Left renal pelvis (tissue), 4 donors: ENCODE measurements at regions not wholly inside any gene's neighbourhood (a gene's known extent, or its start where the extent isn't known, plus 50 kb on each side); places are given as distances from the start of the nearest gene placed in this dataset.
A peak's percentile ranks its signal among the peaks of the same experiment; 100 is the strongest.
"Not testable (repeated sequence)": the region's sequence is repeated elsewhere in the genome, so short reads cannot be mapped to it uniquely, and the experiment has no call there.

Experiments used
- DNase-seq, 4 donors: peaks; one replicate each; pipeline ENCODE4 v3.0.0-alpha.2; 2013; ENCODE audit warnings: low read depth in 4 of 4, low spot score in 3 of 4

DNA sequence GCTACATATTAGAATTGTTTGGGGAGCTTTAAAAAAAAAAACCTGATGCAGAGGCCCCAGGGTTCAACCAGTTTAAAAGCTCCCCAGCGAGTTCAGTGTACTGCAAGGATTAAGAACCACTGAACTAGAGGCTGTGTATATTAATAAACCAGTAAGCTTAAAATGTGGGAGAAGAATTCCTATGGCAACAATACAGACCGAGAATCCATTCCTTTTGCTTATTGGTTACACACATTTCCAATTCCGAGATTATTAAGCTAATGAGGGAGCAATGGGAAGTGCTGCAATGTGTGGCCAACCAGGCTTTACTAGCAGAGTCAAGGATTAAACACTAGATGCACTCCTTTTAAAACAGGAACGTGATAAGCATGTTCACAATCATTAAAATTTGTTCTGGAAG lies 204.4 kb downstream of the TDRD15 start:
- no peak for DNase-seq

DNA sequence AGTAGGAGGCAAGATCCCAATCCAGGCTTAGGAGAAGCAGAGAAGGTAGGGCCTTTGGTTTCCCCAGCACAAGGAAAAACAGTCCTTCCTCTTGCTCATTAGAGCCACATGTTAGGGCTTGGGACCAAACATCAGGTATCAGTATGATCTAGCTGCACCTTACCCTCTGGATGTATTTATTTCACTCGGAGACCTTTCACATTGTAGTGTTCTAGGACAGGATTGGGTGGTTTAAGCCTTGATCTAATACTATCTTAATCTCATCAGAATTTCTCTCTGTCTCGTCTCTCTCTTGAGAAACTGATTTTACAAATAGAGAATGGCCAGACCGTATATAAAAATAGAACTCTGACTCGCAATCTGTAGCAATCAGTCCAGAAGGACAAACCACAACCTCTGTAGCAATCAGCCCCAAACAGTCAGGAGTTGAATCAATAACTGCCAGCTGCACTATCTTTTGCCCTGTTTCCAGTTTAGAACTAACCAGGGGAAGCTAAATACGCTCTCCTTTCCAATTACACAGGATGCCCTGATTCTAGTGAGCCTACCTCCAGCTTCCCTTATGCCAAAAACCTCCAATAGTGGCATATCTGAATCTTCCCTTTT lies 207.1 kb downstream of the TDRD15 start:
- DNase-seq = no peak

DNA sequence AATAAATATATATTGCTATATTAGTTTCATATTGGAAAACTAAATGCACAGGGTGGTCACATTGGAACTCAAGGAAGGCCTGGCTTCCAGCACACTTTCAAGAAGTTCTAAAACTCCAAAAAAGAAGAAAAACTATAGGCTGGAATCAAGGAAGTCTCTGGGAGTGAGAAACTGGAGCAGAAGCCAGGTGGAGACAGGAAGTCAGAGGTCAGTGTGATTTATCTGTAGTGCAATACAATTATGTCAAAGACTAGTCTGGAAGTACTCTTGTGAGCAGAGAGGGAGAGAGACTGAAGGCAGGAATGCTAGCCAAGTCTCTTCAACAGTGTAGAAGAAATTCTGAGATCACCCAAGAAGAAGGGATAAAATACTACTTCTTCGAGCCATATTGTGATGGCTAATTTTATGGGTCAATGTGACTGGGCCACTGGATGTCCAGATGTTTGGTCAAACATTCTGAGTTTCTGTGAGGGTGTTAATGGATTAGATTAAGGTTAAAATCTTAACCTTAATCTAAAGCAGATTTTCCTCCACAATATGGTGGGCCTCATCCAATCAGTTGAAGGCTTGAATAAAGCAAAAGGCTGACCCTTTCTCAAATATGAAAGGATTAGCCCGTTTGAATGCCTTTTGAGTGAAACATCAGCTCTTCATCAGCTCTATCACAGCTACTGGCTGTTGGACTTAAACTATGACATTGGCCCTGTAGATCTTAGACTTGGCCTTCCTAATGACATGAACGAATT lies 208.0 kb downstream of the TDRD15 start:
- no peak for DNase-seq

DNA sequence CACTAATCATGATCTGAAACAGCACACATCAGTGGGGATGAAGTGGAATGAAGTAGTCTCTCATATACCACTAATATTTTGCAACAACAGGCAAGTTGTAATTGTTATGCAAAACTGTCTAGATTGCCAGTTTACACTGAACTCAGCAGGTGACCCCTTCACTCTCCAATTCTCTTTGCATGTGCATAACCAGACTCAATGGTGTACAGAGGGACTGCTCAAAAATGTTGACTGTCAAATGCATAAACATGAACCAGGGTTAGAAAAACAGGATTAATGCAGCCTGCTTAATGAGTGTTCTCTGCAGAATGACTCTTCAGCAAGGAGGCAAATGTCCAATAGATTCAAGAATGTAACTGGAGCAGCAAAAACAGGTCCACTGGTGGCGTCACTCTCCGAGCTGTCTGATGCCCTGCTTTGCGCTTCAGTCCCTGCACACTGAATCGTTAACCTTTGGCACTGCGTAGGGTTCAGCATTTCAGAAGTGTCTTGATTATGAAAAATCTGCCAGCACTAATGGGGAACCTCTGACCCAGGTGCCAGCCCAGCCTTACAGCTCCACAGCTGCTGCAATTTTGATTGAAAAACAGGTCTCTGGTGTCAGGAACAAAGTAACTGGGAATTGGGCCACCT lies 209.3 kb downstream of the TDRD15 start:
- peak in 1 of 4 donors; percentile 14 for DNase-seq

DNA sequence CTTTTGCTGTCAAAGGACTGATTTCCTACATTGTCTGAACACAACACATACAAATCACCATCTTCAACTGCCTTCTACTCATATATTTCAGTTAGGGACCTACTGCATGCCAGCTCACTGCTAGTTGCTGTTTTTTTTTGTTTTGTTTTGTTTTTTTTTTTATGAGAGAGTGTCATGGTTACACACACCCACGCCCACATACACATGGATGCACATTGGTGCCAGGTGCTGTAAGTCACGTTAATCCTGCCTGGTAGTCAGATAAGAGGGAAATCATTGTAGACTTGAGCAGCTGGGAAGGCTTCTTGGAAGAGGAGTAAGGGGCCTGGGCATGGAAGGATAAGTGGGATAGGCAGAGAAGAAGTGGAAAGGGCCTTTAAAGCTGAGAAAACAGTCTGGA lies 209.9 kb downstream of the TDRD15 start:
- DNase-seq = no peak

DNA sequence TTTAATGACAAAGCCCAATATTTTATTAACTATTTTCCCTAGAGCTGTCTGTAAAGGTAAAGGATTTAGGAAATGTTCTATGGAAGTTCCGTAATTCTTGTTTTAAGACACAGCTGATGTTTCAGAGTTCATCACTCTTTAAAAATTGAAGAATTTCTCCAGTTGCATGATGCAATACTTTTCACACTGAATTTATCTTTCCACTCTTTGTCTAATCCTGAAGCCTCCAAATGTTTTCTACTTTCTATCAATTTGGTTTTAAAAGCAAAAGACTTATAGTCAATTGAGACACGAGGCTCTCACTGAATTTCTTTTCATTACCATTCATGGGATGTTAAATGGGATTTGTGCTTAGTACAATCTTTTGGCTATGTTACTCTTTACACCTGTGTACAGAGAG lies 223.2 kb downstream of the TDRD15 start:
- DNase-seq = no peak

DNA sequence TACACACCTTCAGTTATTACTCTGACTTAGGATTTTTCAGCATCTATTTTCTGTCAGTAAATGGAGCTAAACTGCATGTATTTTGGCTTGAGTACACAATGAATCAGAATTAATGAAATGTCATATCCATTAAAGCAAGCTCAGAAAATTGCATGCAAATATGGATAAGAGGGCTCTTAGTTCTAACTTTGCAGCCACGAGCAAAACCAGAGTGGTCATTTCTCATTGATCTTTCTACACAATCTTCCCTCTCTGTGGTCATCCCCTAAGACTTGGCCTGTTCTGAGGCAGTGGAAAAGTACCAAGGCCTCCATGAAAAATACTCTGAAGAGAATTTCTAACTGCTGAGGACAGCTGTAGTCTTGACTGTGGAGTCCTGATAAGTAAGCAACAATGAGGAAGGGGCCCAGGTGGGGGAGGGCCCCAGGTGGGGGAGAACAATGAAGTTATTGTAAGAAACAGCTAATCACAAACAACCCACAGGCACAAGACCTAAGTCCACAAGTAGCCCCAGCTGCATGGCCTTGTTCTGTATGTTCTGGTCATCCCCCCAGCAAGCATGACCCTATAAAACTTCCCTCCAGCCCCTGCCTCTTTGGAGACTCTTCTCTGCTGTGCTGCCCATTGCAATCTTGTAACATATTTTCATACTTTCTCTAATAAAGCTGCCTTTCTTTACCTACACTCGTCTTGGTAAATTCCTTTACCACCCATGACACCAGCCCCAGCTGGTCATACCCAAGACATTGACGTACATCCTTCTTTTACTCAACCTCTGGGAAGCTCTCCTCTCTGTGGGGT lies 230.3 kb downstream of the TDRD15 start:
- DNase-seq = no peak

DNA sequence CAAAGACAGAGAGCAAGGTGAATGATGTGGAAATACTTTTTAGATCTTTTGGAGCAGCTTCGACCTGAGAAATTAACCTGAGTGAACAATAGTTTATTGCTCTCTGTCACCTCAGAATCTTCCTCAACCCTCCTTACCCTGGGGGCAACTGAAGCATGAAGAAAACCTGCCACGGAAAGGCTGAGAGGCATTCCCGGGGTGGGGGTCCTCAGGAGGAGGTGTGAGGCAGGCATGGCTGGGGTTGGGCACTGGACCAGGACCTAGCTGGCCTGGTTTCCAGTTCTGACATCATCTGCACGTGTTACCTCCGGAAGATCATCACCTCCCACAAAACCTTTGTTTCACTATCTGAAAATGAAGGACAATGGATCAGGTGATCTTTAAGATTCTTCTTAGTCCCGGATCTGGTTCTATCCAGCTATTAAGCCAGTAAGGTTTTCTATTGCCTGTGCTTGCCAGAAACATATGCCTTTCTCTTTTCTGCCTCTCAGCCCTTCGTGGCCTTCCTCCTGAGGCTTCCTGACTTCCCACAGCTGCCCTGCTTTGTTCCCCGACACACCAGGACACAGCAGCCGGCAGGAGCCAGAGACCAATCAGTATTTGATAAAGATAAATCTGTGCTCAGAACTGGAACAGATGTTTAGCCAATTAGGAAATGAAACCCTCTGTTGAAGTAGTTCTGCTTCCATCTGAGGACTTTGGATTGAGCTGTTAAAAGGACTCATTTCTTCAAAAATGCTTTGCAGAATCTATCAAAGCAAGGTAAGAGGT lies 232.5 kb downstream of the TDRD15 start:
- no peak for DNase-seq

DNA sequence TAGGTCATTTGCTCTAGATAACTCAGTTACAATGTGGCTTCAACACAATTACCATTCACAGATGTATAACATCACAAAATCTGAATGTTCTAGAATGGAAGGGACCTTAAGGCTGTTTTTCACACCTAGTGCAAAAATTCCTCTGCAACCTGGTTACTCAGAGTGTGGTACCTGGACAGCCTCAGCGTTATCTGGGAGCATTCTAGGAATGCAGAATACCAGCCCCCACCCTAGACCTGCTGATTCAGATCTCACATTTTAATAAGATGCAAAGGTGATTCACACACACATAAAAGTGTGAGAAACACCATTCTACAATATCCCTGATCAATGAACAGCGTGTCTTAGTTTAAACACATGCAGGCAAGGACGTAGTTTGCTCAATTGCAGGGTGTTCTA lies 233.1 kb downstream of the TDRD15 start:
- DNase-seq = no peak

DNA sequence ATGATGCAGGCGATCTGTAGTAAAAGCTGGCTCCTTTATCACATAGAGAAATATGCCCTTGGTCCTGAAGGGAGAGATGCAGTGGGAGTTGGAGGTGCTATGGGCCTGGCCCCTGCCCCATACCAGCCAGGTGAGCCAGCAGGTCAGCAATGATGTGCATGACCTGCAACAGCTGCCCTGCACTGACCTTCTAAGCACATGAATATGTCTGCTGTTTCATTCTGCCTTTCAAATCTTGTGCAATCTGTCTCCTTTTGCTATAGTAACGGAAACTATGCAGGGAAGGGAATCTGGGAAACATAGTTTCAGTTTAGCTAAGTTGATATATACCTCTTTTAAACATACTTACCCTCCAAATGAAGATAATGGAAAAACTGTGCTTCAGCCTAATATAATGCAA lies 235.2 kb downstream of the TDRD15 start:
- DNase-seq = no peak

DNA sequence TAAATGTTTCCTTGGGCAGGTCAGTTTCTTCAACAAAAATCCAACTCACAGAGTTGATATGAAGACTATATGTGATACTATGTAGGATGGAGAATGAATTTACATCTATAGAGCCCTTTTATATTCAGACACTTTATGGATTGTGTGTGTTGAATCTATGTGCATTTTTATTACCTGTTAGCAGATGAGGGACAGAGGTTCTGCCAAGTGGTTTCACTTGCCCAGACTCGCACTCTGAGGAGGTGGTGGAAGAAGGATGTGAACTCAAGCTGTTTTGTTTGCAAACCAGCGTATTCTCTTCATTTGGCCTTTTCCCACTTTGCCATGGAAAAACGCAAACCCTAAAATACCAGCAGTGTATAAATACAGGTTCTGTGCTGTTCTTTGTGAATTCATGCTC lies 237.6 kb downstream of the TDRD15 start:
- DNase-seq = no peak

DNA sequence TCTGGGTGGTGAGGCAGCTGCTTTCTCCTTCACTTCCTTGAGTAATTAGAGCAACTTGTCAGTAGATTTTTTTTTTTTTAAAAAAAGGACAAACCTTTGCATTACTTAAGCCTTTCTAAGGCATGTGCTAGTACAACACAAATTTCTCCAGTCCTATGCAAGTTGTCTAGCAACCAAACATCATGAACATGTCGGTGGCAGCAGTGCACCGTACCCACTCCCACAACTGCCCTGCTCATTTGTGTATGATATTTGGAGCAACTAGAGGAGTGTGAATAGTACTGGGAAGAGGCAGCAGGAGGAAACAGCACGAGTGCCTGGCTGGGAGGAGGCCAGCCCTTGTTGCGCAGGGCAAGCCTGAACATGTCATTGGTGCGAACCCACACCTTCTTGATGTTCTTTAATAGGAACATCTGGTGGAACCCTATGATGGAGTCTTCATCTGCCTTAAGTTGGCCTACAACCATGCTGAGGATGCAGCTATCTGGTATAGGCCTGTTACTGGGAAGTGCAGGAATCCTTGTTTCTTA lies 238.3 kb downstream of the TDRD15 start:
- no peak for DNase-seq

DNA sequence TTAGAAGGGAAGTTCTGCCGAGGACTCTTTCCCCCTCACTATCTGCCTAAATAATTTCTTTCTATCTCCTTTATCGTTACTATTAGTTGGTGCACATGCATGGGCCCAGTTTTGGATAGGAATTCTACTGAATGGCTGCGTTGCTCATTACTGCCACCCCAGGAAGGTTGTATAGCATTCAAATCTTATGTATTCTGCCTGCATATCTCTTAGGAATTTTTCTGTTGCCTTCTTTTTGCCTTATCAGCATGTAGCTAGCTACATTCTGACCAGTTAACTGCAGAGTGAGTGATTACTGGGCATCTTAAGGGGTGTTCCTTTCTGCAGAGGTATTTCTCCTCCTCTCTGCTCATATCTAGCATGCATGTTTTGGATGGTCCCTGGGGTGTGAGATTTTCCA lies 239.6 kb downstream of the TDRD15 start:
- DNase-seq = no peak

DNA sequence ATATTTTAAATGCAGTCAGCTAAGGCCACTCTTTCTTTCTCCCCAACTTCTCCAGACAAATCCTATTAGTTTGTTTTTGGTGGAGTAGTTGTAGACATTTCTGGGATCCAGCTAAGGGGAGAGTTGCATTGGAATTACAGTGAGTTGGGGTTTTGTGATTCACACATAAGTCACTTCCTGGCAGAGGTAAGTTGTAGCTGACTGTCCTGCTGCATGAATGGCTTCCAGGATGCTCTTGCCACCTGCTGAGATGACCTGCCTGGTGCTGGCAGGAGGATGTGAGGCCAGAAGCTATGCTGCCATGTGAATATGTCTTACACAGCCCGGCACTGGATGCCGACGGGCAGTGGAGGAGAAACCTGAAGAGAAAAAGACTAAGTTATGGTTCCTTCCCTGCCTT lies 243.7 kb downstream of the TDRD15 start:
- no peak for DNase-seq

DNA sequence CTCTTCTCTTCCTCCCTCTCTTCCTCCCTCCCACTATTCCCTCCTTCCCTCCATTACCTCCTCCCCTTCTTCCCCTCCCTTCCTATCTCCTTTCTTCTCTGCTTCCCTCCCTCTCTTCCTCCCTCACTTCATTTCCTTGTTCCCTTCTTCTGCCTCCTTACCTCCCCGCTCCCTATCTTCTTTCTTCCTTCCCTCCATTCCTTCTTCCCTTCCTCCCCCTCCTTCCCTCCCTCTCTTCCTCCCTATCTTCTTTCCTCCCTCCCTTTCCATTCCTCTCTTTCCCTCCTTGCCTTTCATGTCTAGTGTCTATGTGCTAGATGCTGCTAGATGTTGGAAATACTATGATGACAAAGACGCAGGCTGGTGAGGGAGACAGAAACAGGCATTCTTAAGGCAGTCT lies 246.0 kb downstream of the TDRD15 start:
- no peak for DNase-seq

DNA sequence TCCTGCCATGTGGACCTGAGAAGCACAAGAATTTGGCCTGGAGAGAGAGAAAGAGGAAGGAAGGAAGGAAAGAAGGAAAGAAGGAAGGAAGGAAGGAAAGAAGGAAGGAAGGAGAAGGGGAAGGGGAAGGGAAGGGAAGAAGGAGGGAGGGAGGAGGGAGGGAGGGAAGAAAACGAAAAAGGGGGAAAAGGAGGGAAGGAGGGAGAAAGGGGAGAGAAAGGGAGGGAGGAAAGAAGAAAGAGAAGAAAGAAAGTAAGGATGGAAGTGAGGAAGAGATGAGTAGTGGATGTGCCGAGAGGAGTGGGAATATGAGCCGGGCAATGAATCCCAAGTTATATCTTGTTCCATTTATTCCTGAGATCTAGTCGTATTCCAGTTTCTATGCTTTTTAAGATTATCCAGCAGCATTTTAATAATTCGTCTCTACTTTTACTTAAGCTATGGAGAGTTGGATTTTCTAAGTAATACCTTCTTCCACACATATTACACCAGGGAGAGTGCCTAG lies 247.8 kb downstream of the TDRD15 start:
- DNase-seq = no peak

DNA sequence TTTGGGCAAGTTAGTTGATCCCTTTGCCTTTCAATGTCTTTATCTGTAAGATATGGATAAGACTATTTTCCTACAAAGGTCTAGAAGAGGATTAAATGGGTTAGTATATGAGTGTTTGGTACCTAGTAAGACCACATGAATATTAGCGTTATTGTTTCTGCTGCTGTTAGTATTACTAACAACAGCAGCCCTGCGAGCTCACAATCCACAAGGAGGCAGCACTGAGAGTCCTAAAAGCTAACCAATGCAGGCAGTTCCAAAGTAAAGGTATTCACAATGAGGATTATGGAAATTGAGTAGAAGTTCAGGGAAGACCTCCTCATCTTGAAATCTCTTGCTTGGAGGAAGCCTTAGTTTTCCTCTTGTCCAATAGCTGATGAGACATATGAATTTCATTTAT lies 248.9 kb downstream of the TDRD15 start:
- DNase-seq = no peak

DNA sequence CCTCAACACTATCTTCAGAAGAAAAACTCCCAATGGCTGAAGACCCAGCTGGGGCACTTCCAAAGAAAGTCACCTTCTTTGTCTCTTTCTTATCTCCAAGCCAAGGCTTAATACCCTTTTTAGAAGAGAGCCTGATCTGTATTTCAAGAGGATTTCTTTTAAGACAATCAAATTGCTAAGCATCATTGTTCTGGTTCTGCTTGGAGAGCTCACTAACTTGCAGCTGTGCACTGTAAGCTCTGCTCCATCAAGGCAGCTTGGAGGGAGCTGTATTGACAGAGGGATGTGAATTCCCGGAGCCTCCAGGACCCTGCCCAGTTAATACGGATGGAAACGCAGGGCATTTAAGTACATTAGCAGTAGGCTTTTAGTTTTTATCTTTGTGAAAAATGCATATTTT lies 253.1 kb downstream of the TDRD15 start:
- no peak for DNase-seq

DNA sequence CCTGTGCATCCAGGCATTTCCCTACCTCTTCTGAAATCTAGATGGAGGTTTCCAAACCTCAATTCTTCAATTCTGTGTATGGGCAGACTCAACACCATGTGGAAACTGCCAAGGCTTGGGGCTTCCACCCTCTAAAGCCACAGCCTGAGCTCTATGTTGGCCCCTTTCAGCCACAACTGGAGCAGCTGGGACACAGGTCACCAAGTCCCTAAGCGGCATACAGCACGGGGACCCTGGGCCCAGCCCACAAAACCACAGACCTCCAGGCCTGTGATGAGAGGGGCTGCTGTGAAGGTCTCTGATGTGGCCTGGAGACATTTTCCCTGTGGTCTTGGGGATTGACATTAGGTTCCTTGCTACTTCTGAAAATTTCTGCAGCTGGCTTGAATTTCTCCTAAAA lies 255.4 kb downstream of the TDRD15 start:
- no peak for DNase-seq

DNA sequence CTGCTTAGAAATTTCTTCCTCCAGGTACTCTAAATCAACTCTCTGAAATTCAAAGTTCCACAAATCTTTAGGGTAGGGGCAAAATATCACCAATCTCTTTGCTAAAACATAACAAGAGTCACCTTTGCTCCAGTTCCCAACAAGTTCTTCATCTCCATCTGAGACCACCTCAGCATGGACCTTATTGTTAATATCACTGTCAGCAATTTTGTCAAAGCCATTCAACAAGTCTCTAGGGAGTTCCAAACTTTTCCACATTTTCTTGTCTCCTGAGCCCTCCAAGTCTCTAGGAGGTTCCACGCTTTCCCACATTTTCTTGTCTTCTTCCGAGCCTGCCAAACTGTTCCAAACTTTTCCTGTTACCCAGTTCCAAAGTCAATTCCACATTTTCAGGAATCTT lies 255.9 kb downstream of the TDRD15 start:
- DNase-seq = not testable (repeated sequence)
